HG03571 (cell line): ENCODE measurements at regions not wholly inside any gene's neighbourhood (a gene's known extent, or its start where the extent isn't known, plus 50 kb on each side); places are given as distances from the start of the nearest gene placed in this dataset.
"Not testable (repeated sequence)": the region's sequence is repeated elsewhere in the genome, so short reads cannot be mapped to it uniquely, and the experiment has no call there.

Experiments
- ATAC-seq: cut with Tn5 transposase; IDR thresholded peaks from one replicate; pipeline ENCODE4 v1.9.1; 2021; ENCODE audit not compliant: unreplicated experiment

GRCh38 chr3:22856811-22857210, 346.3 kb upstream of the UBE2E2 start:
- ATAC-seq, result no peak

- ATAC-seq, result no peak
Measured at GRCh38 chr3:22858486-22858885, 344.6 kb upstream of the UBE2E2 start.

GRCh38 chr3:22859618-22860017, 343.5 kb upstream of the UBE2E2 start:
- ATAC-seq, result no peak

- ATAC-seq, result no peak
Measured at GRCh38 chr3:22861426-22861825, 341.7 kb upstream of the UBE2E2 start.

- no peak for ATAC-seq
Measured at GRCh38 chr3:22862111-22862510, 341.0 kb upstream of the UBE2E2 start.

GRCh38 chr3:22882834-22883233, 320.3 kb upstream of the UBE2E2 start:
- not testable (repeated sequence) for ATAC-seq

GRCh38 chr3:22885039-22885438, 318.1 kb upstream of the UBE2E2 start:
- no peak for ATAC-seq

- no peak for ATAC-seq
Measured at GRCh38 chr3:22885574-22886341, 317.4 kb upstream of the UBE2E2 start.

- no peak for ATAC-seq
Measured at GRCh38 chr3:22886439-22887068, 316.6 kb upstream of the UBE2E2 start.

- ATAC-seq, result no peak
Measured at GRCh38 chr3:22887664-22888291, 315.3 kb upstream of the UBE2E2 start.

- ATAC-seq, result no peak
Measured at GRCh38 chr3:22893101-22893500, 310.0 kb upstream of the UBE2E2 start.

GRCh38 chr3:22893644-22894325, 309.3 kb upstream of the UBE2E2 start:
- ATAC-seq, result no peak

- no peak for ATAC-seq
Measured at GRCh38 chr3:22894865-22895264, 308.3 kb upstream of the UBE2E2 start.

- ATAC-seq, result no peak
Measured at GRCh38 chr3:22895671-22896070, 307.5 kb upstream of the UBE2E2 start.

GRCh38 chr3:22898558-22898957, 304.6 kb upstream of the UBE2E2 start:
- no peak for ATAC-seq

- ATAC-seq, result no peak
Measured at GRCh38 chr3:22899441-22899840, 303.7 kb upstream of the UBE2E2 start.

- no peak for ATAC-seq
Measured at GRCh38 chr3:22900296-22900695, 302.8 kb upstream of the UBE2E2 start.

- no peak for ATAC-seq
Measured at GRCh38 chr3:22901684-22902083, 301.4 kb upstream of the UBE2E2 start.

GRCh38 chr3:22907161-22907780, 295.9 kb upstream of the UBE2E2 start:
- no peak for ATAC-seq

GRCh38 chr3:22907796-22908195, 295.3 kb upstream of the UBE2E2 start:
- ATAC-seq, result no peak

GRCh38 chr3:22908989-22909507, 294.1 kb upstream of the UBE2E2 start:
- ATAC-seq, result no peak
